PFSK-1 (cell line): ENCODE measurements at regions not wholly inside any gene's neighbourhood (a gene's known extent, or its start where the extent isn't known, plus 50 kb on each side); places are given as distances from the start of the nearest gene placed in this dataset.

Experiments used
- FOXP2 ChIP-seq: optimal IDR thresholded peaks from 2 replicates; pipeline ENCODE3; 2011; ENCODE audit warnings: borderline replicate concordance, control low read depth, inconsistent platforms; ENCODE audit not compliant: insufficient read depth; ENCODE audit errors: extremely low read length, extremely low read depth
- POLR2AphosphoS5 ChIP-seq: IDR thresholded peaks from 2 replicates; pipeline ENCODE4 v1.6.1; 2012; ENCODE audit warnings: low read depth, mild to moderate bottlenecking, control low read depth, low read length, moderate library complexity
- SIN3A ChIP-seq: IDR thresholded peaks from 2 replicates; pipeline ENCODE4 v1.6.1; 2012; ENCODE audit warnings: mild to moderate bottlenecking, low read length, moderate library complexity, borderline replicate concordance; ENCODE audit not compliant: insufficient read depth
- TAF1 ChIP-seq: IDR thresholded peaks from 2 replicates; pipeline ENCODE4 v1.6.1; 2012; ENCODE audit warnings: low read length, control low read depth, borderline replicate concordance; ENCODE audit not compliant: insufficient read depth
- TF ChIP-seq, protein P1 (sequence below), 2 experiments: IDR thresholded peaks; 2 replicates each; pipeline versions ENCODE4 v1.6.1 to v1.8.0; 2011 to 2012; ENCODE audit warnings: low read depth in 2 of 2, low read length in 2 of 2, control low read depth in 1 of 2, inconsistent platforms in 1 of 2, mild to moderate bottlenecking in 1 of 2, moderate library complexity in 1 of 2; ENCODE audit not compliant: insufficient read depth in 1 of 2

DNA sequence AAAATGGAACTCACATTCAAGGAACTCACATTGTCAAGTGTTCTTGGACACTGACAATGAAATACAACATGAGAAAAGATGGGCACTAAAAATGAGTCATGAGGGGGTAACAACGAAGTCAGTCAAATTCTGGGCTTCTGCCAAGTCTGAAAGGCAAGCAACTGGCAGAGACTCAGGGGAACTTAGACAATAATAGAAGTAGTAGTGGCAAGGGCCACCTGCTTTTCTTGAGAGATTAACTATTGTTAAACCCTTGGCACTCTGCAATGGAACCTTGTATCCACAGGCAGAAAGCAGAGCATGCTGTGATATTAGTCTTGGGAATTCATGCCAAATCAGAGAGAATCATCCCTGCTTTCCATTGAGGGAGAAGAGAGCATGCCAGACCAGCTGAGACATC lies 382.6 kb upstream of the CDH2 start:
- no peak for TF ChIP-seq POLR2AphosphoS5
- TF ChIP-seq FOXP2, result no peak
- no peak for TF ChIP-seq SIN3A
- TF ChIP-seq, protein P1, sequence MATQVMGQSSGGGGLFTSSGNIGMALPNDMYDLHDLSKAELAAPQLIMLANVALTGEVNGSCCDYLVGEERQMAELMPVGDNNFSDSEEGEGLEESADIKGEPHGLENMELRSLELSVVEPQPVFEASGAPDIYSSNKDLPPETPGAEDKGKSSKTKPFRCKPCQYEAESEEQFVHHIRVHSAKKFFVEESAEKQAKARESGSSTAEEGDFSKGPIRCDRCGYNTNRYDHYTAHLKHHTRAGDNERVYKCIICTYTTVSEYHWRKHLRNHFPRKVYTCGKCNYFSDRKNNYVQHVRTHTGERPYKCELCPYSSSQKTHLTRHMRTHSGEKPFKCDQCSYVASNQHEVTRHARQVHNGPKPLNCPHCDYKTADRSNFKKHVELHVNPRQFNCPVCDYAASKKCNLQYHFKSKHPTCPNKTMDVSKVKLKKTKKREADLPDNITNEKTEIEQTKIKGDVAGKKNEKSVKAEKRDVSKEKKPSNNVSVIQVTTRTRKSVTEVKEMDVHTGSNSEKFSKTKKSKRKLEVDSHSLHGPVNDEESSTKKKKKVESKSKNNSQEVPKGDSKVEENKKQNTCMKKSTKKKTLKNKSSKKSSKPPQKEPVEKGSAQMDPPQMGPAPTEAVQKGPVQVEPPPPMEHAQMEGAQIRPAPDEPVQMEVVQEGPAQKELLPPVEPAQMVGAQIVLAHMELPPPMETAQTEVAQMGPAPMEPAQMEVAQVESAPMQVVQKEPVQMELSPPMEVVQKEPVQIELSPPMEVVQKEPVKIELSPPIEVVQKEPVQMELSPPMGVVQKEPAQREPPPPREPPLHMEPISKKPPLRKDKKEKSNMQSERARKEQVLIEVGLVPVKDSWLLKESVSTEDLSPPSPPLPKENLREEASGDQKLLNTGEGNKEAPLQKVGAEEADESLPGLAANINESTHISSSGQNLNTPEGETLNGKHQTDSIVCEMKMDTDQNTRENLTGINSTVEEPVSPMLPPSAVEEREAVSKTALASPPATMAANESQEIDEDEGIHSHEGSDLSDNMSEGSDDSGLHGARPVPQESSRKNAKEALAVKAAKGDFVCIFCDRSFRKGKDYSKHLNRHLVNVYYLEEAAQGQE (IDR thresholded peaks at IDR 0.05; ENCODE audit: insufficient read depth in 1 of 2, low read depth in 2 of 2, low read length in 2 of 2), result no peak
- TF ChIP-seq TAF1, result no peak

GRCh38 chr18:28541934-28542333 lies 365.0 kb upstream of the CDH2 start:
- TF ChIP-seq FOXP2, result no peak
- TF ChIP-seq POLR2AphosphoS5, result no peak
- no peak for TF ChIP-seq TAF1
- no peak for TF ChIP-seq SIN3A
- TF ChIP-seq, protein P1 (IDR thresholded peaks at IDR 0.05; ENCODE audit: insufficient read depth in 1 of 2, low read depth in 2 of 2, low read length in 2 of 2), result no peak

DNA sequence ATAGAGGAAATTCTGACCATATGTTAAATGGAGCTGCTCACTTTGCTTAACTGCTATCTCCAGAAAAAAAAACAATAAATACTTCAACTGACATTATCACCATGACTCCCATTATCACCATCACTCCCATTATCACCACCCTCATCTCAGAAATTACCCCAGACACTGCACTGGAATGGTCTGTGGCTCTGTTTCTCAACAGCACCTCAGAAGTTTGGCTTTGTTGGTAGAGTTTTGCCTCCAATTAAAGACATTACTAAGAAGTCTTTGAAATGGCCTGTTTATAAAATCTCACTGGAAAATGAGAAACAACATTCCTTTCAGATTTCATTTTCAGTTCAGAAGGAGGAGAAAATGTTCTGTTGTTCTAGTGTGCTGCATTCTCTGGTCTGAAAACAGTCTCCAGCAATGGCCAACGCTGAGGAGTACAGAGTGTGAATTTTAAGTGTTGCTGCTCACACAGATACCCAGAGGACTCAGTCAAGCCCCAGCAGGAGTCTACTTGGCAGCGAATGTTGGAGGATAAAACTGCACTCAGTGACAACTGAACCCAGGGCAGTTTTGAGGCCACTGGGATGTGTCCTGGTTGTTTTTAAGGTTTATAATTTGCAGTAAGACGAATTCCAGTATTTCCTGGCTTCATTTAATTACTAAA lies 364.5 kb upstream of the CDH2 start:
- TF ChIP-seq TAF1 (no peak), SIN3A (no peak), FOXP2 (no peak), POLR2AphosphoS5 (no peak)
- TF ChIP-seq, protein P1 (IDR thresholded peaks at IDR 0.05; ENCODE audit: insufficient read depth in 1 of 2, low read depth in 2 of 2, low read length in 2 of 2), result no peak

DNA sequence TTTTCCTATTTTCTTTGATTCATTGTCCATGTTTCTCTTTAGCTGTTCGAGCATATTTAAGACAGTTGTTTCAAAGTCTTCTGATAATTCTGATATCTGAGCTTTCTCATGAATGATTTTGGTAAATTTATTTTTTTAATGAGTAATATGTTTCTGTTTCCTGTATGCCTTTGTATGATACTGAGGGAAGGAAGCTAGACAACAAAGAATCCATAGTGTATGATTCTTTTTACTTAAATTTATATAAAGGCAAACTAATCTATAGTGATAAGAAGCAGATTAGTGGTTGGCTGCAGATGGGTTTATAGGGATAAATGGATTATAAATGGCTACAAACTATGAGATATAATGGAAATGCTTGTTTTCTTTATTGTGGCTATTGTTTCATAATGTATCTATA lies 352.7 kb upstream of the CDH2 start:
- TF ChIP-seq TAF1 (no peak), SIN3A (no peak), FOXP2 (no peak), POLR2AphosphoS5 (no peak)
- TF ChIP-seq, protein P1 (IDR thresholded peaks at IDR 0.05; ENCODE audit: insufficient read depth in 1 of 2, low read depth in 2 of 2, low read length in 2 of 2), result no peak

DNA sequence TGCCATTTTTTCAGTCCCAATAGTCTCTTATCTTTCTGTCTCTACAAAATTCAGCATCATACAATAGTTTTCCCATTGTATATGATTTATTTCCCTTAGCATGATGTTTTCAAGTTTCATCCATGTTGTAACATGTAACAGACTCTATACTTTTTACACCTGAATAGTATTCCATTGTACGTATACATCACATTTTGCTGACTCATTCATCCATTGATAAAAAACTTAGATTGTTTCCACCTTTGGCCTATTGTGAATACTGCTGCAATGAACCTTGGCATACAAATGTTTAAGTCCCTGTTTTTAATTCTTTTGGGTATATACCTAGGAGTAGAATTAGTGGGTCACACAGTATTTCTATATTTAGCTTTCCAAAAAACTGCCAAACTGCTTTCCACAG lies 349.3 kb upstream of the CDH2 start:
- no peak for TF ChIP-seq SIN3A
- no peak for TF ChIP-seq TAF1
- TF ChIP-seq, protein P1 (IDR thresholded peaks at IDR 0.05; ENCODE audit: insufficient read depth in 1 of 2, low read depth in 2 of 2, low read length in 2 of 2), result no peak
- TF ChIP-seq POLR2AphosphoS5, result no peak
- TF ChIP-seq FOXP2, result no peak
